ENCODE measurements at regions not wholly inside any gene's neighbourhood (a gene's known extent, or its start where the extent isn't known, plus 50 kb on each side); places are given as distances from the start of the nearest gene placed in this dataset.

DNA sequence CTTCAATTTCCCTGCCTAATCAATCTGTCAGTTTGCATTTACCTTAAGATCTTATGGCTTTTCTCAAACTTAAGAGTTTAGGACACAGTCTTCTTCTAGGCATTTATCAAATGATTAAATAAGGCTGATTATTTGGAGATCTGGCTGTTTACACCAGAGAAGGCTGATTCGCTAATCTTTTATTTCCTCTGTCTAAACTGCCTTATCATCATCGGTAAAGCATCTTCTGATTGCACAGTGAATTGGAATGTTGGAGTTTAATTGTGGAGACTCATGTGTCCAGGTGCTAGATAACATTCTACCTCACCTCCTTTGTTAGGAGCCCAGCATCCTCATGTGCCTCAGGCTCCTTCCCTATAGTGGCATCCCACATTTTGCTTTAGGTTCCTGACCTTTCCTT, 100.3 kb upstream of the DDIT4L start:
- Mint-ChIP-seq H3K27me3 (peaks cover 4 to 10% of the 10 kb centered on the region in 2 donors), H3K4me3 (no peak overlapping the region), H3K27ac (no peak overlapping the region), H3K9me3 (peaks cover 4% of the 10 kb centered on the region), H3K36me3 (no peaks in the 10 kb centered on the region), H3K4me1 (ENCODE audit: low read depth in 2 of 2) (no peaks in the 10 kb centered on the region)
- DNase-seq (ENCODE audit: low spot score) = no peak
- ATAC-seq = no peak

DNA sequence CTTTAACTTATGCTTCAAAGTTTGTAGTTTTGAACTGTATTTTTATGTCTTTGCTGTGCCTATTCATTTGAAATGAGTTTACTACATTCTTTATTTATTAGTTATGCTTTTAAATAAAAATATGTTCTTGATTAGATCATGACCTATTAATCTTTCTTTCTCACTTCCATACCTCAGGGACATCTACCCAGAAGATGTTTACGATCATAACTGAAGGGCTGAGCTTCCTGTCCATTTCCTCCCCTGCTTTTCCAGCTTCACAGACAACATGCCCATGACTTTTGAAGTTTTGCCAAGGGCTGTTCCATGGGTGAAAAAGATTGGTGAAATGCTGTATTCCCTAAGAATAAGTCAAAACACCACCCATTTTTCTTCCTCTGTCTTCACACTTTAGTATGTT, 99.7 kb upstream of the DDIT4L start:
- peaks cover 4% of the 10 kb centered on the region for H3K9me3 Mint-ChIP-seq

DNA sequence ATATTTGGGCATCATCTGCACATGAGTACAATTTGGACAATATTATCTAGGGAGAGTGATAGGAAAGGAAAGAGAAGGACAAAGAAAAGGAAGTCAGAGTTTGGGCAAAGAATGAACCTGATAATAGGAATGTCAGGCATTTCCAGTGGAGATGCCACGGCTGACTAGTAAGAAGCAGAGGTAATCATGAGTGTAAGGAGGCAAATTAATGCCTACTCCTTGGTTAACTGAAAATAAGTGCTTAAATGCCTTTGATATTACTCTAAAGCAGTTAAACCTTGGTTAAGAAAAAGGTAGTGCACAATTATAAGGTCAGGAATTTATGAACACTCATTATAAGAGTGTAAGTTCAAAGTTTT, 99.2 kb upstream of the DDIT4L start:
- Mint-ChIP-seq H3K36me3 (no peaks in the 10 kb centered on the region), H3K27ac (no peak overlapping the region), H3K27me3 (peaks cover 4 to 10% of the 10 kb centered on the region in 2 donors), H3K4me3 (no peak overlapping the region), H3K9me3 (peaks cover 4% of the 10 kb centered on the region), H3K4me1 (ENCODE audit: low read depth in 2 of 2) (no peaks in the 10 kb centered on the region)
- ATAC-seq (no peak), DNase-seq (ENCODE audit: low spot score) (no peak)

More for the DNA sequence above, 99.7 kb upstream of the DDIT4L start:
- ATAC-seq = no peak
- H3K27me3 Mint-ChIP-seq = peaks cover 4 to 10% of the 10 kb centered on the region in 2 donors
- H3K27ac Mint-ChIP-seq = no peak overlapping the region
- no peaks in the 10 kb centered on the region for H3K36me3 Mint-ChIP-seq
- H3K4me1 Mint-ChIP-seq (ENCODE audit: low read depth in 2 of 2) = no peaks in the 10 kb centered on the region
- no peak overlapping the region for H3K4me3 Mint-ChIP-seq
- DNase-seq (ENCODE audit: low spot score) = no peak

DNA sequence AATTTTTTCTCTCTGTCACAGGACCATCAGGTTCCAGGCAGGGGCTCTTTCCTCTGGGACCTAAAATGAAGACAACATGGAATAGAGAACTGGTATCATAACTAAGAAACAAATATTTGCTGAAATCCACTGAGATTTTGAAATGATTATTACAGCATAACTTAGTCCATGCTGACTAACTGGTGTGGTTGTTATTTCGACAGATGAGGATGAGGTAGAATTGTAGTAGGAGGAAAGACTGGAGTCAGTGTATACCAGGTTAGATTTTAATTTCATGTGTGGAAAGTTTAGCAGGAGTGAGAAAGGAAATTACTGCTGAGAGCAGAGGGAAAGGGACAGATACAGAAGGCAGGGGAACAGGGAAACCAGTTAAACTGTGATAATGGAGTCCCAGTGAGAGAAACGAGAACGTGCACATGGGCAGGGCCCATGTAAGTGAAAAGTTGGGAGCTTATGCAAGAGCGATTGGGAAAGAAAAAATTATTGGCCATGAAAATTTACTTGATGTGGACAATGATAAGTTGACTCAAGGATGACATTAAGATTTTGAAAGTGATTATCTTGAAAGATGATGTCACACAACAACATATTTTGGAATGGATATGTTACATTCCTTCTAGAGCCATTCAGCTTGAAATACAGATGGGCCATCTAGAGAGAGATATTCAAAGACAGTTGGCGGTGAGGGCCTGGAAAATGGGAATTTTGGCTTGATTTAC, 98.7 kb upstream of the DDIT4L start:
- no peak overlapping the region for H3K27ac Mint-ChIP-seq
- H3K36me3 Mint-ChIP-seq = no peaks in the 10 kb centered on the region
- peaks cover 4 to 10% of the 10 kb centered on the region in 2 donors for H3K27me3 Mint-ChIP-seq
- ATAC-seq = no peak
- no peak overlapping the region for H3K4me3 Mint-ChIP-seq
- DNase-seq (ENCODE audit: low spot score) = no peak
- no peaks in the 10 kb centered on the region for H3K4me1 Mint-ChIP-seq (ENCODE audit: low read depth in 2 of 2)
- peaks cover 4% of the 10 kb centered on the region for H3K9me3 Mint-ChIP-seq

DNA sequence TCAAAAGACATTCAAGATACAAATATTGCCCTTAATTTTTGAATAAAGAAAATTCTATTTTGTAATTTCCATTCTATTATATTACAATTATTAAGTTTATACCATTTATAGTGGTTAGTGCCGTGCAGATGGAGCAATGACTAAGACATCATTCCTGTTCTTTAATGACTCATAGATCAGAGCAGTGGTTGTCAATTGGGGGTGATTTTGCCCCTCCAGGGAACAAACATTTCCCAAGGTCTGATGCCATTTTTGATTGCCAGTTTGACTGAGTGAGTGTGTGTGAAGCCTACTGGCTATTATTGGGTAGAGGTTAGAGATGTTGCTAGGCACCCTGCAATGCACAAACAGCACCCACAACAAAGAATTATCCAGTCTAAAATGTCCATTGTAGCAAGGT, 97.9 kb upstream of the DDIT4L start:
- no peak for ATAC-seq
- no peak for DNase-seq (ENCODE audit: low spot score)
- Mint-ChIP-seq H3K27me3 (peaks cover 6 to 10% of the 10 kb centered on the region in 2 donors), H3K9me3 (peaks cover 4% of the 10 kb centered on the region), H3K36me3 (no peaks in the 10 kb centered on the region), H3K4me3 (no peak overlapping the region), H3K4me1 (ENCODE audit: low read depth in 2 of 2) (no peaks in the 10 kb centered on the region), H3K27ac (no peak overlapping the region)

DNA sequence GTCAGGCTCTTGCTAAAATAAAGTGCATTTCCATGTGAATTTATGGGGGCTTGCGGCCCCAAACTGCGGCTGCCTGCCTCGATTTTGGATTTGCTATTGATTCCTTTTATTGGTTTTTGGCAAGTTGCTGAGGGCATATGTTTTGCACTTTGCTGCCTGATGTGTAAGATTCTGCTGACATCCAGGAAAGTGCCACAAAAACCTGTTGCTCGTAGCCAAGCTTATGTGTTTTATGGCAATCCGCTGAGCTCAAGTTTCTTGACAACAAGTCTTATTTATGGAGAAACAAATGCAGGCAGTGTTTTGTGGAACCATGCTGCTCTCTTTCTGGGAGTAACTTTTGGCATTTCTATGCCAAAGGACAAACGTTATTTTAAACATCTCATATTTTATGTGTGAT, 97.3 kb upstream of the DDIT4L start:
- no peak overlapping the region for H3K4me3 Mint-ChIP-seq
- ATAC-seq (no peak), DNase-seq (ENCODE audit: low spot score) (no peak)
- H3K4me1 Mint-ChIP-seq (ENCODE audit: low read depth in 2 of 2) = no peaks in the 10 kb centered on the region
- H3K27ac Mint-ChIP-seq = no peak overlapping the region
- H3K27me3 Mint-ChIP-seq = peaks cover 6 to 10% of the 10 kb centered on the region in 2 donors
- H3K36me3 Mint-ChIP-seq = no peaks in the 10 kb centered on the region
- peaks cover 4% of the 10 kb centered on the region for H3K9me3 Mint-ChIP-seq

DNA sequence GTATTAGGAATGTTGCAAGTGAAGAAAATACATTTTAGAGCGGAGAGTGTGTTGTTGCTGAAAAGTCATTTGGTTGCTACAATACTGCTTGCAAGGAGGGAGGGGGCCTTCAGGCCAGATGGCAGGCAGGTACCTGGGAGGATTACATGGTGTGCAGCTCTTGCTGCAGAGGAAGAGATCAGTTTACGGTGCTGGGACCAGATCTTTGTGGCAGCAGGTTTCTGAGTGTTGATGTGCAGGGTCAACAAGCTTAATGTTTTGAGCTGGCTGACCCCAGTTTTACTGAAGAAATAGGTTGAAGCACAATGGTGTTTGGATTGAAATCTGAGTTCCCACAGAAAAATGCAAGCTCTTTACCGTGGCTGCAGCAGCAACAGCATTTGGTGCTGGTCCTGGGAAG, 96.4 kb upstream of the DDIT4L start:
- ATAC-seq = no peak
- H3K27me3 Mint-ChIP-seq = peaks cover 6 to 10% of the 10 kb centered on the region in 2 donors
- peaks cover 4% of the 10 kb centered on the region for H3K9me3 Mint-ChIP-seq
- no peak for DNase-seq (ENCODE audit: low spot score)
- H3K4me3 Mint-ChIP-seq = no peak overlapping the region
- H3K27ac Mint-ChIP-seq = no peak overlapping the region
- no peaks in the 10 kb centered on the region for H3K36me3 Mint-ChIP-seq
- no peaks in the 10 kb centered on the region for H3K4me1 Mint-ChIP-seq (ENCODE audit: low read depth in 2 of 2)

DNA sequence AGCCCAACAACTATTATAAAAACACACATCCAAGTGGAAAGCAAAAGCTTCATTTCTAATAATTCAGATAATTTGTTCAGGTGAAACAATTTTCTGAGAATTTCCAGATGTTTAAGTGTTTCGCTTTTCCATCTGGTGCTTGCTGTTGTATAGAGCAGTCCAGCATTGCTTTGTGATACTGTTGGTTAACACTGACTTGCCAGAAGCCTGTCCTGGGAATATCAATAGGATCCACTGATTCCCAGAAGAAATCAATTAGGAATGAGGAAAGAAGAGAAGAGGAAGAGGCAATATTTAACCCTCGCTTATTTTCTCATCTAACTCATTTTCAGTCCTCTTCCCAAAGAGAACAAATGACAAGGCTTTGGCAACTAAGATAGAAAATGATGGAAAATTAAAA, 94.9 kb upstream of the DDIT4L start:
- Mint-ChIP-seq H3K27me3 (peaks cover 6 to 10% of the 10 kb centered on the region in 2 donors), H3K27ac (no peak overlapping the region), H3K36me3 (no peaks in the 10 kb centered on the region), H3K4me1 (ENCODE audit: low read depth in 2 of 2) (no peaks in the 10 kb centered on the region), H3K9me3 (peaks cover 4% of the 10 kb centered on the region), H3K4me3 (no peak overlapping the region)
- no peak for ATAC-seq
- no peak for DNase-seq (ENCODE audit: low spot score)

DNA sequence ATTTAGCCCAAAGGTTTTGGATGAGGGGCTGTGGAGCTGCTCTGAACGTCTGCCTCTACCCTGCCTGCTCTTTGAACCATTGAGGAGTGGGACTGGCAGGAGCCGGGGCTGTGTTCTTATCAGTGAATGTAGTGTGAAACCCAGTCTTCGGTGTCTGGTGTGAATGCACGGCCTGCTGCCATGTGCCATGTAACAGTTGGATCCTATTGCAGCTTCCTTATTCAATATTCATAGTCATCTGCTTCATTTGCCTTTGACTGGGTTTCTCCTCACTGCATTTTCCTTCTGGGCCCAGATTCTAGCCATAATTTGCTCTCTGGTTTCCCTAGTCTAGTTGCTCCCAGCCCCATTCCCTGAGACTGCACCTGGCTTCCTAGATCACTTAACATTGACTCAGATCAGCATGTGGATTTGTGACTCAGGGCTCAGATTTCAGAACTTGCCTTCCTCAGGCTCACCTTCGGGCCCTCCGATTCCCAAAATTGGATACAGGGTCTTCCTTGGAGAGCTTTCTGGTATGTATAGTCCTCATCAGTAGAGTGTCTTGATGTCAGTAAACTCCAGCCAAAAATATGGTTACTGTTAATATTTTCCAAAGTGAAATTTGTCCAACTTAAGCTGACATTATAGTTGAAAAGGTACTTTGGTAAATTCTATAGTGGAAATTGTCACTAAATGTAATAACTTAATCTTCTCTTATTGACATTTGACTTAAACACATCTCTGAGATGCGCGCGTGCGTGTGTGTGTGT, 94.0 kb upstream of the DDIT4L start:
- H3K9me3 Mint-ChIP-seq = peaks cover 4% of the 10 kb centered on the region
- H3K27me3 Mint-ChIP-seq = peaks cover 6 to 9% of the 10 kb centered on the region in 2 donors

DNA sequence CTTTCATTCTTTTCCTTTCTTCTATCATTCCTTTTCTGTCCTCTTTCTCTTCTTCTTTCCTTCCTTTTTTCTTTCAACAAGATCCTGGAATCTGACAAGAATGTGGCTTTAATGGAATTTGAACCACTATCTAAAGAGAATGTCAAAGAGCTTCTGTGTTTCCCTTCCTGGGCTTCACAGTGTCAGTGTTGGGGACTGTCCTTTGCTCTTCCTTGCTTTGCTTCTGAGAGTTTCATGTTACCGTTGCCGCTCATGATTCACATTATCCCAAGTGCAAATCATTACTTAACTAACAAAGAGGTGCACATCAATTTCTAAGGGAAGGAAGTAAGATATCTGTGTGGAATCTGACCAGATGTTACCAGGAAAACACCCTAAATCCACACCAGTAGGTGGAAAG, 90.5 kb upstream of the DDIT4L start:
- Mint-ChIP-seq H3K9me3 (no peaks in the 10 kb centered on the region), H3K36me3 (no peaks in the 10 kb centered on the region), H3K4me1 (ENCODE audit: low read depth in 2 of 2) (no peaks in the 10 kb centered on the region), H3K4me3 (no peak overlapping the region), H3K27ac (no peak overlapping the region), H3K27me3 (peaks cover 0 to 2% of the 10 kb centered on the region in 2 donors)
- ATAC-seq (no peak), DNase-seq (ENCODE audit: low spot score) (no peak)

More for the DNA sequence above, 94.0 kb upstream of the DDIT4L start:
- no peak for ATAC-seq
- no peak overlapping the region for H3K4me3 Mint-ChIP-seq
- no peaks in the 10 kb centered on the region for H3K4me1 Mint-ChIP-seq (ENCODE audit: low read depth in 2 of 2)
- H3K36me3 Mint-ChIP-seq = no peaks in the 10 kb centered on the region
- H3K27ac Mint-ChIP-seq = no peak overlapping the region
- DNase-seq (ENCODE audit: low spot score) = no peak

DNA sequence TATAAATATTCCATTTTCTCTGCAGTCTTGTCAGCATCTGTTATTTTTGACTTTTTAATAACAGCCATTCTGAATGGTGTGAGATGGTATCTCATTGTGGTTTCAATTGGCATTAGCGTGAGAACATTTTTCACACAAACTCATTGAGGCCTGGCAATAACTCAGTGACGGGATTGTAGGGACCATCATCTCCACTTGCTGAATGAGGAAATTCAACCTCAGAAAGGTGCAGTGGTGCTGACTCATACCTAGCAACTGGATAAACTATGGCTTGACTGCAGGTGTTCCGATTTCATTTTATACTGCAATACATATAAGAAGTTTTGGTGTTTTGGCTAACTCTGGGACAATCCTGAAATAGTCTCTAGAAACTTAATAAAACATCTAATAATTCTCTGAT, 88.3 kb upstream of the DDIT4L start:
- Mint-ChIP-seq H3K27me3 (peaks cover 0 to 3% of the 10 kb centered on the region in 2 donors), H3K4me3 (no peak overlapping the region), H3K9me3 (no peaks in the 10 kb centered on the region), H3K4me1 (ENCODE audit: low read depth in 2 of 2) (no peaks in the 10 kb centered on the region), H3K27ac (no peak overlapping the region), H3K36me3 (no peaks in the 10 kb centered on the region)
- ATAC-seq = no peak
- DNase-seq (ENCODE audit: low spot score) = no peak

DNA sequence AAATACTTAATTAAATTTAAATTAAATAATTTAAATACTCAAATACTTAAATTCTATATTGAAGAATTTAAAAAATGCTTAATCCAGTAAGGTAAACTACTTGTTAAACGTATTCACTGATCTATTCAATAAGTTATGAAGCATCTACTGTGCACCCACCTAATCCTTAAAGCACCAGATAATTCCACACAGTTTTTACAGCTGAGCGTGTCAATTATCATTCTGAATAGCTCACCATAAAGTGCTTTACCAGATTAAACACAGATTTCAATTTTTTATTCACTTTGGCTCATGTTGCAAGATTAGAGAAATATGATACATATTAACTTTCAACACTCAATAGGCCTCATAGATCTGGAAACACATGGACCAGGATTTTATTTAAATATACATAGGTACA, 79.2 kb upstream of the DDIT4L start:
- no peaks in the 10 kb centered on the region for H3K9me3 Mint-ChIP-seq
- DNase-seq (ENCODE audit: low spot score) = no peak
- peaks cover 7% of the 10 kb centered on the region for H3K36me3 Mint-ChIP-seq
- no peak for ATAC-seq
- H3K27me3 Mint-ChIP-seq = peaks cover 0 to 8% of the 10 kb centered on the region in 2 donors
- H3K27ac Mint-ChIP-seq = no peak overlapping the region
- H3K4me1 Mint-ChIP-seq (ENCODE audit: low read depth in 2 of 2) = no peaks in the 10 kb centered on the region
- no peak overlapping the region for H3K4me3 Mint-ChIP-seq

DNA sequence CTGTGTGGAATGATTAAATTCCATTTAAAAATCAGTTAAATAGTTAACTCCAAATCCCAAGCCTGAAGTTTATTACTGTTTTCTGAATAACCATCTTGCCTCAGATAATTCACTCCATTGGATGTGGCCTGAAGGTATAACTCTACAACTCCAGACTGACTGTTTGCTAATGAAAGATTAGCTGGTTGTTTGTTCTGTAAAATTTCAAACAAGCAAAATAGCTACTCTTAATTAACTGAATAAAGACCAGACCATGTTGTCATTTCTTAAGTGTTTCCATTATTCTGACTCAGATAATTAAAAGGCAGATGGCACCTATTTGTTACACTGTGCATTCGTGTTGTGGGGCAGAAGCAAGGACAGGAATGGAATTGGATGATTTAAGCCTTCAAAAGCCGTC, 78.5 kb upstream of the DDIT4L start:
- peaks cover 0 to 8% of the 10 kb centered on the region in 2 donors for H3K27me3 Mint-ChIP-seq
- DNase-seq (ENCODE audit: low spot score) (no peak), ATAC-seq (no peak)
- H3K27ac Mint-ChIP-seq = no peak overlapping the region
- H3K9me3 Mint-ChIP-seq = no peaks in the 10 kb centered on the region
- peaks cover 7% of the 10 kb centered on the region for H3K36me3 Mint-ChIP-seq
- H3K4me3 Mint-ChIP-seq = no peak overlapping the region
- H3K4me1 Mint-ChIP-seq (ENCODE audit: low read depth in 2 of 2) = no peaks in the 10 kb centered on the region

DNA sequence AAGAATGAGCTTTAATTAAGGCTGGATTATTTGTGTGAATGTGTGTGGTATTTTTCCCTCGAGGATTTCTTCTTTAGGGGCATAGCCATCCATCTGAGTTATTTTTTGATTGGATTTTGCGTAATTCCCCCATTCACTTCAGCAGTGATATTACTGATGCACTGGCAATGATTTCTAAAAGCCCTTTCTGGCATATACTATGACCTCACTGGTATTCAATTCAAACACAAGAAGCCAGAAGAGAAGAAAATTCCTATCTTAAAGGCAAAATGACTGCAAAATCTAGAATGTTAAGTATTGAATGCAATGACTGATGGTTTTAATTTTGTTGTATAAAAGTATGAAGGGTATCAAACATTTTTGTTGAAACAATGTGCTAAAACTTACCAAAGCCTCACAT, 71.1 kb upstream of the DDIT4L start:
- H3K4me1 Mint-ChIP-seq (ENCODE audit: low read depth in 2 of 2) = peaks cover 0 to 5% of the 10 kb centered on the region in 2 donors
- peaks cover 6 to 14% of the 10 kb centered on the region in 2 donors for H3K27me3 Mint-ChIP-seq
- H3K36me3 Mint-ChIP-seq = peaks cover 7% of the 10 kb centered on the region
- no peak overlapping the region for H3K27ac Mint-ChIP-seq
- ATAC-seq (no peak), DNase-seq (ENCODE audit: low spot score) (no peak)
- H3K9me3 Mint-ChIP-seq = peaks cover 4% of the 10 kb centered on the region
- no peak overlapping the region for H3K4me3 Mint-ChIP-seq
